Activated CD4-positive, CD25-positive, alpha-beta regulatory T cell treated with anti-CD3 and anti-CD28 coated beads, Interleukin-2, amount 50 U/mL, for 24 hours (primary cell): ENCODE measurements at regions not wholly inside any gene's neighbourhood (a gene's known extent, or its start where the extent isn't known, plus 50 kb on each side); places are given as distances from the start of the nearest gene placed in this dataset.
"Not testable (repeated sequence)": the region's sequence is repeated elsewhere in the genome, so short reads cannot be mapped to it uniquely, and the experiment has no call there.

Experiments used
- ATAC-seq, 2 donors: fragments of 150-1000 bp; cut with Tn5 transposase; one replicate each; pipeline ENCODE4 v1.10.0; 2021; ENCODE audit warnings: mild to moderate bottlenecking in 1 of 2, moderate library complexity in 1 of 2

- no peak for ATAC-seq
Observed at GRCh38 chr1:198809247-198809646, 170.4 kb downstream of the PTPRC start.

- no peak for ATAC-seq
Observed at GRCh38 chr1:198811449-198811848, 172.6 kb downstream of the PTPRC start.

GRCh38 chr1:198823626-198824025 lies 184.8 kb downstream of the PTPRC start:
- no peak for ATAC-seq

- ATAC-seq = no peak
Observed at GRCh38 chr1:198825254-198825653, 186.4 kb downstream of the PTPRC start.

GRCh38 chr1:198829356-198829755 lies 190.5 kb downstream of the PTPRC start:
- no peak for ATAC-seq

- ATAC-seq = no peak
Observed at GRCh38 chr1:198829944-198830343, 191.1 kb downstream of the PTPRC start.

- no peak for ATAC-seq
Observed at GRCh38 chr1:198830412-198830811, 191.6 kb downstream of the PTPRC start.

GRCh38 chr1:198833706-198834503 lies 195.1 kb downstream of the PTPRC start:
- ATAC-seq = no peak

GRCh38 chr1:198837278-198838021 lies 198.6 kb downstream of the PTPRC start:
- ATAC-seq = no peak

- ATAC-seq = no peak
Observed at GRCh38 chr1:198838022-198838342, 199.1 kb downstream of the PTPRC start.

- no peak for ATAC-seq
Observed at GRCh38 chr1:198841477-198841876, 202.6 kb downstream of the PTPRC start.

GRCh38 chr1:198842686-198843085 lies 203.8 kb downstream of the PTPRC start:
- no peak for ATAC-seq

GRCh38 chr1:198845271-198845670 lies 206.4 kb downstream of the PTPRC start:
- no peak for ATAC-seq

GRCh38 chr1:198845851-198846250 lies 207.0 kb downstream of the PTPRC start:
- ATAC-seq = no peak

GRCh38 chr1:198846556-198846955 lies 207.7 kb downstream of the PTPRC start:
- ATAC-seq = no peak

- no peak for ATAC-seq
Observed at GRCh38 chr1:198848206-198848605, 209.4 kb downstream of the PTPRC start.

GRCh38 chr1:198848649-198849048 lies 209.8 kb downstream of the PTPRC start:
- ATAC-seq = no peak

- no peak for ATAC-seq
Observed at GRCh38 chr1:198849093-198849492, 210.3 kb downstream of the PTPRC start.

GRCh38 chr1:198850196-198850595 lies 211.4 kb downstream of the PTPRC start:
- no peak for ATAC-seq

GRCh38 chr1:198850966-198851365 lies 212.1 kb downstream of the PTPRC start:
- ATAC-seq = not testable (repeated sequence)

GRCh38 chr1:198856601-198857000 lies 217.8 kb downstream of the PTPRC start:
- ATAC-seq = no peak

- no peak for ATAC-seq
Observed at GRCh38 chr1:198858033-198858432, 219.2 kb downstream of the PTPRC start.

GRCh38 chr1:198860371-198860770 lies 221.5 kb downstream of the PTPRC start:
- no peak for ATAC-seq

- ATAC-seq = no peak
Observed at GRCh38 chr1:198861636-198862035, 222.8 kb downstream of the PTPRC start.
